H1 (cell line): ENCODE measurements at regions not wholly inside any gene's neighbourhood (a gene's known extent, or its start where the extent isn't known, plus 50 kb on each side); places are given as distances from the start of the nearest gene placed in this dataset.

Experiments
- CTCF ChIA-PET: fragments of 300-600 bp; sonication (Branson Sonifier 250); formaldehyde crosslinking; loops from one replicate; lab custom pipeline; 2021; ENCODE audit not compliant: partially characterized antibody; lab: Charles Lee
- POLR2A ChIA-PET: fragments of 300-600 bp; sonication (Branson Sonifier 250); formaldehyde crosslinking; loops from one replicate; lab custom pipeline; 2021; ENCODE audit warnings: inconsistent platforms; ENCODE audit not compliant: partially characterized antibody; lab: Charles Lee
- DNase-seq, 2 experiments: peaks; one replicate each; pipeline versions ENCODE4 v3.0.0 to v3.0.0-alpha.2; 2010 to 2022; ENCODE audit warnings: low spot score in 2 of 2, low read depth in 1 of 2, mixed read lengths in 1 of 2
- FAIRE-seq: peaks from 2 replicates; lab custom pipeline; 2011; peaks lifted over from hg19 to GRCh38; lab: Jason Lieb, UNC
- H2AFZ ChIP-seq: 2 replicates; pipeline ENCODE4 v1.8.1; 2012; ENCODE audit warnings: low read length, inconsistent platforms
- H2AK5ac ChIP-seq: 2 replicates; pipeline ENCODE4 v1.6.1; 2013; ENCODE audit warnings: low read depth, low read length
- H2BK120ac ChIP-seq: replicated peaks from 2 replicates; pipeline ENCODE3; 2013; ENCODE audit warnings: low read depth, low read length, inconsistent platforms
- H2BK12ac ChIP-seq: 2 replicates; pipeline ENCODE4 v1.6.1; 2013; ENCODE audit warnings: low read depth, low read length
- H2BK15ac ChIP-seq: 2 replicates; pipeline ENCODE4 v1.6.1; 2013; ENCODE audit warnings: low read length
- H2BK20ac ChIP-seq: 2 replicates; pipeline ENCODE4 v1.6.1; 2013; ENCODE audit warnings: low read length
- H2BK5ac ChIP-seq: 2 replicates; pipeline ENCODE4 v1.6.1; 2013; ENCODE audit warnings: low read depth, low read length
- H3K14ac ChIP-seq: 2 replicates; pipeline ENCODE4 v1.6.1; 2013; ENCODE audit warnings: inconsistent platforms; ENCODE audit not compliant: insufficient read length
- H3K18ac ChIP-seq: 2 replicates; pipeline ENCODE4 v1.6.1; 2013; ENCODE audit warnings: low read length; ENCODE audit errors: extremely low read depth
- H3K23ac ChIP-seq: 2 replicates; pipeline ENCODE4 v1.6.1; 2013; ENCODE audit warnings: inconsistent platforms; ENCODE audit not compliant: insufficient read length
- H3K23me2 ChIP-seq: 2 replicates; pipeline ENCODE4 v1.6.1; 2013; ENCODE audit warnings: low read depth, low read length
- H3K27ac ChIP-seq: 2 replicates; pipeline ENCODE4 v1.6.1; 2011; ENCODE audit warnings: low read depth, low read length, inconsistent platforms
- H3K27me3 ChIP-seq, 4 experiments: replicated peaks in 1 of 4; 1 replicate in 1 of 4; 2 replicates in 3 of 4; pipeline versions ENCODE4 v1.6.1 to v1.8.1; 2011 to 2013; ENCODE audit warnings: low read length in 3 of 4, mild to moderate bottlenecking in 3 of 4, inconsistent platforms in 2 of 4, mixed read lengths in 2 of 4, moderate library complexity in 1 of 4; ENCODE audit not compliant: control insufficient read depth in 3 of 4, insufficient read depth in 3 of 4; ENCODE audit errors: extremely low read depth in 1 of 4
- H3K36me3 ChIP-seq, 4 experiments: 2 replicates each; pipeline versions ENCODE4 v1.6.1 to v1.8.1; 2011 to 2013; ENCODE audit warnings: mild to moderate bottlenecking in 4 of 4, low read length in 3 of 4, moderate library complexity in 2 of 4, control low read depth in 1 of 4, inconsistent platforms in 1 of 4; ENCODE audit not compliant: insufficient read depth in 4 of 4, control insufficient read depth in 2 of 4
- H3K4ac ChIP-seq: replicated peaks from 2 replicates; pipeline ENCODE3; 2013; ENCODE audit warnings: low read length, low read depth, mixed read lengths, inconsistent platforms; ENCODE audit not compliant: insufficient read length
- H3K4me1 ChIP-seq, 4 experiments: replicated peaks in 1 of 4; 1 replicate in 1 of 4; 2 replicates in 3 of 4; pipeline versions ENCODE4 v1.6.1 to v1.8.1; 2011 to 2013; ENCODE audit warnings: low read length in 3 of 4, inconsistent platforms in 2 of 4, mixed read lengths in 1 of 4; ENCODE audit not compliant: insufficient read depth in 4 of 4, control insufficient read depth in 3 of 4
- H3K4me2 ChIP-seq, 2 experiments: 2 replicates each; pipeline versions ENCODE4 v1.6.1 to v1.8.1; 2011 to 2013; ENCODE audit warnings: low read depth in 2 of 2, low read length in 2 of 2, control low read depth in 1 of 2, inconsistent platforms in 1 of 2, mild to moderate bottlenecking in 1 of 2; ENCODE audit not compliant: insufficient read depth in 1 of 2
- H3K4me3 ChIP-seq, 4 experiments: fragments of 200-600, 300-600 bp in 1 of 4; sonication (generic), shearing (Covaris generic), sonication (Bioruptor Twin) in 1 of 4; 2 replicates each; pipeline versions ENCODE4 v1.5.1 to v1.8.1; 2011 to 2016; ENCODE audit warnings: low read length in 4 of 4, low read depth in 3 of 4, control low read depth in 2 of 4, inconsistent platforms in 2 of 4, mild to moderate bottlenecking in 2 of 4, mixed read lengths in 1 of 4, moderate library complexity in 1 of 4; ENCODE audit not compliant: insufficient read depth in 2 of 4; ENCODE audit errors: extremely low read depth in 1 of 4
- H3K56ac ChIP-seq: replicated peaks from 2 replicates; pipeline ENCODE3; 2013; ENCODE audit warnings: low read depth, mild to moderate bottlenecking, mixed read lengths, low read length, inconsistent platforms; ENCODE audit not compliant: insufficient read length
- H3K79me1 ChIP-seq: 2 replicates; pipeline ENCODE4 v1.6.1; 2013; ENCODE audit warnings: low read depth, low read length, control low read depth
- H3K79me2 ChIP-seq, 2 experiments: 2 replicates each; pipeline versions ENCODE4 v1.6.1 to v1.8.1; 2012 to 2013; ENCODE audit warnings: low read length in 2 of 2, mild to moderate bottlenecking in 2 of 2, inconsistent platforms in 1 of 2; ENCODE audit not compliant: insufficient read depth in 2 of 2, control insufficient read depth in 1 of 2
- H3K9ac ChIP-seq, 4 experiments: replicated peaks in 1 of 4; 1 replicate in 1 of 4; 2 replicates in 3 of 4; pipeline versions ENCODE4 v1.6.1 to v1.8.1; 2011 to 2013; ENCODE audit warnings: low read depth in 3 of 4, low read length in 3 of 4, control low read depth in 2 of 4, mild to moderate bottlenecking in 2 of 4, moderate library complexity in 2 of 4, inconsistent platforms in 1 of 4; ENCODE audit errors: extremely low read depth in 1 of 4
- H3K9me3 ChIP-seq, 2 experiments: 2 replicates each; pipeline versions ENCODE4 v1.6.1 to v1.8.1; 2012 to 2013; ENCODE audit warnings: mild to moderate bottlenecking in 2 of 2, moderate library complexity in 2 of 2, control low read depth in 1 of 2, inconsistent platforms in 1 of 2, low read depth in 1 of 2, low read length in 1 of 2, mixed read lengths in 1 of 2; ENCODE audit not compliant: insufficient read depth in 2 of 2
- H4K20me1 ChIP-seq, 2 experiments: replicated peaks in 1 of 2; 2 replicates each; pipeline versions ENCODE3 to v1.8.1; 2011 to 2013; ENCODE audit warnings: inconsistent platforms in 2 of 2, low read length in 2 of 2, mild to moderate bottlenecking in 1 of 2; ENCODE audit not compliant: insufficient read depth in 2 of 2, control insufficient read depth in 1 of 2
- H4K5ac ChIP-seq: 2 replicates; pipeline ENCODE4 v1.6.1; 2013; ENCODE audit warnings: low read length, low read depth, mixed read lengths, inconsistent platforms; ENCODE audit not compliant: insufficient read length
- H4K8ac ChIP-seq: 2 replicates; pipeline ENCODE4 v1.8.0; 2013; ENCODE audit warnings: mild to moderate bottlenecking, moderate library complexity, low read length, inconsistent platforms; ENCODE audit not compliant: insufficient read depth; ENCODE audit errors: extremely low read depth
- H4K91ac ChIP-seq: replicated peaks from 2 replicates; pipeline ENCODE3; 2013; ENCODE audit warnings: low read length, mixed read lengths, inconsistent platforms; ENCODE audit not compliant: insufficient read length
- BACH1 ChIP-seq: IDR thresholded peaks from 2 replicates; pipeline ENCODE4 v1.6.1; 2012; ENCODE audit warnings: low read length, improper control_type of control experiment
- HDAC6 ChIP-seq: IDR thresholded peaks from one replicate; pipeline ENCODE4 v1.7.1; 2012; ENCODE audit warnings: low read depth, mild to moderate bottlenecking, inconsistent platforms, low read length, moderate library complexity
- MAFK ChIP-seq: IDR thresholded peaks from 2 replicates; pipeline ENCODE4 v1.6.1; 2012; ENCODE audit warnings: low read depth, mild to moderate bottlenecking, improper control_type of control experiment, low read length
- POU5F1 ChIP-seq: IDR thresholded peaks from 2 replicates; pipeline ENCODE4 v1.6.1; 2011; ENCODE audit warnings: low read depth, mild to moderate bottlenecking, low read length, moderate library complexity
- WGBS, 2 experiments: shearing (Covaris generic) in 1 of 2; methylation state at CpG; one replicate each; pipeline versions ENCODE4 v1.1.6 to v1.1.7; 2013 to 2015; ENCODE audit warnings: low lambda C conversion rate in 2 of 2, mixed read lengths in 2 of 2, inconsistent platforms in 1 of 2, low coverage in 1 of 2, missing lambda C conversion rate in 1 of 2; ENCODE audit not compliant: insufficient replicate concordance in 2 of 2, insufficient coverage in 1 of 2, insufficient read length in 1 of 2; ENCODE audit errors: extremely low coverage in 1 of 2, missing lambda C conversion rate in 1 of 2; 5-methylcytosine and 5-hydroxymethylcytosine counted together
- TF ChIP-seq, protein P1 (sequence below): IDR thresholded peaks from 2 replicates; pipeline ENCODE4 v1.6.1; 2012; ENCODE audit warnings: inconsistent platforms
- TF ChIP-seq, protein P2 (sequence below): IDR thresholded peaks from 2 replicates; pipeline ENCODE4 v1.6.1; 2011; ENCODE audit warnings: low read length, improper control_type of control experiment

DNA sequence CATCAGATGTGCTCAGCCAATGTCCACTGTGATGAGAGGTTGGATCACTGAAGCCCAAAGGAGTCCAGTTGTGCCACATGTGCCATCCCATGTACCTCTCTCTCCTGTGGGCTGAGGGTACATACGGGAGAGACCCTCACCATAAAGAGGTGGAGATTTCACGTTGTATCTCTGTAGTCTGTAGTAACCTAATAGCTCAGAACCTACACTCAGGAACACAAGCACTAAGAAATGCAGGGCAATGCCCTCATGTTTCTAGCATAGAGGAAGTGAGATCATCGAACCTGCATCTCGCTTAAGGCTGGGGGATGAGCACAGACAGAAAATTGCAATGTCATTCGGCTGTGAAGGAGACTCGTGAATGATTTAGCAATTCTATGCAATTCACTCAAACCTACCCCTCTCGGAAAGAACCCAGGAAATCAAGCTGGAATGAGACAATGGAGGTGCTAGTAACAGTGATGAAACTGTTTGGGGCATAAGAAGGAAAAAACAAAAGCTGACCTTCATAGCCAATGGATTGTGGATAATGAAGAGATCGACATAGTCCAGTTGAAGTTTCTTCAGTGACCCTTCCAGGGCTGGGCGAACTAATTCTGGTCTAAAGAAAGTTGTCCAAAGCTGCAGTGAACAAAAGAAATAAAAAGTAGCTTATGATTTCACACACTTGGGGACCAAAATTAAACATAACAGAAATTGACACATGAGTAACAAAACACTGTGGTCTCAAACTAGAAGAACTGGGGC is 80.3 kb upstream of the UCN3 start:
- no peak overlapping the region for H3K18ac ChIP-seq
- ChIA-PET CTCF (interaction anchor here (0.6 to 3.7 kb wide), 18 partner anchors 9 to 436 kb away, joined by 3 to 32 read pairs (median 4); partner anchors contain the start of gene AKR1C3), POLR2A (no interaction called here)
- H3K56ac ChIP-seq = no peak overlapping the region
- 84% methylated on average over 9 of the region's 9 CpGs; no CpG with 5 or more reads in 1 of the 2 experiments for WGBS, 2 experiments
- H2AK5ac ChIP-seq = no peak overlapping the region; the same call in 1 of the 2 replicates
- no peak overlapping the region for H2BK20ac ChIP-seq
- H3K79me1 ChIP-seq = no peaks in the 10 kb centered on the region
- no peaks in the 10 kb centered on the region for H3K36me3 ChIP-seq
- no peaks in the 10 kb centered on the region for H3K79me2 ChIP-seq
- no peak overlapping the region for H3K9ac ChIP-seq
- H3K14ac ChIP-seq = no peak overlapping the region
- H4K8ac ChIP-seq = no peak overlapping the region
- no peak overlapping the region for H2BK15ac ChIP-seq
- no peak overlapping the region for H3K27ac ChIP-seq
- H2BK12ac ChIP-seq = peak overlapping the region; percentile 29
- H4K5ac ChIP-seq = no peak overlapping the region
- no peaks in the 10 kb centered on the region for H3K23me2 ChIP-seq
- no peak overlapping the region for H3K4me3 ChIP-seq
- no peaks in the 10 kb centered on the region for H3K27me3 ChIP-seq
- no peaks in the 10 kb centered on the region for H3K9me3 ChIP-seq
- H2AFZ ChIP-seq = peak overlapping the region; percentile 82
- FAIRE-seq = no peak
- no peak for DNase-seq
- H3K23ac ChIP-seq = no peak overlapping the region
- H2BK5ac ChIP-seq = peak overlapping the region; percentile 74
- H4K91ac ChIP-seq = no peak overlapping the region
- no peaks in the 10 kb centered on the region for H4K20me1 ChIP-seq
- peak overlapping the region in 1 of 2 experiments; percentile 7; a peak in 1 of 4 replicates for H3K4me2 ChIP-seq
- TF ChIP-seq, protein P1, sequence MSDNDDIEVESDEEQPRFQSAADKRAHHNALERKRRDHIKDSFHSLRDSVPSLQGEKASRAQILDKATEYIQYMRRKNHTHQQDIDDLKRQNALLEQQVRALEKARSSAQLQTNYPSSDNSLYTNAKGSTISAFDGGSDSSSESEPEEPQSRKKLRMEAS = no peak
- 0 out of 2 replicates have a peak, but pooled peaks have one; percentile 32 for TF ChIP-seq BACH1
- peak; percentile 15; the same call in 1 of the 2 replicates for TF ChIP-seq MAFK
- TF ChIP-seq, protein P2, sequence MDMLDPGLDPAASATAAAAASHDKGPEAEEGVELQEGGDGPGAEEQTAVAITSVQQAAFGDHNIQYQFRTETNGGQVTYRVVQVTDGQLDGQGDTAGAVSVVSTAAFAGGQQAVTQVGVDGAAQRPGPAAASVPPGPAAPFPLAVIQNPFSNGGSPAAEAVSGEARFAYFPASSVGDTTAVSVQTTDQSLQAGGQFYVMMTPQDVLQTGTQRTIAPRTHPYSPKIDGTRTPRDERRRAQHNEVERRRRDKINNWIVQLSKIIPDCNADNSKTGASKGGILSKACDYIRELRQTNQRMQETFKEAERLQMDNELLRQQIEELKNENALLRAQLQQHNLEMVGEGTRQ = no peak
- TF ChIP-seq HDAC6 = no peak
- TF ChIP-seq POU5F1 = no peak
- H3K4ac ChIP-seq = no peak overlapping the region
- H2BK120ac ChIP-seq = no peak overlapping the region
- H3K4me1 ChIP-seq = peaks cover 0 to 11% (median 1%) of the 10 kb centered on the region in 4 experiments; a peak in 3 of 7 replicates
